ENCODE measurements at regions not wholly inside any gene's neighbourhood (a gene's known extent, or its start where the extent isn't known, plus 50 kb on each side); places are given as distances from the start of the nearest gene placed in this dataset.
"Not testable (repeated sequence)": the region's sequence is repeated elsewhere in the genome, so short reads cannot be mapped to it uniquely, and the experiment has no call there.

DNA sequence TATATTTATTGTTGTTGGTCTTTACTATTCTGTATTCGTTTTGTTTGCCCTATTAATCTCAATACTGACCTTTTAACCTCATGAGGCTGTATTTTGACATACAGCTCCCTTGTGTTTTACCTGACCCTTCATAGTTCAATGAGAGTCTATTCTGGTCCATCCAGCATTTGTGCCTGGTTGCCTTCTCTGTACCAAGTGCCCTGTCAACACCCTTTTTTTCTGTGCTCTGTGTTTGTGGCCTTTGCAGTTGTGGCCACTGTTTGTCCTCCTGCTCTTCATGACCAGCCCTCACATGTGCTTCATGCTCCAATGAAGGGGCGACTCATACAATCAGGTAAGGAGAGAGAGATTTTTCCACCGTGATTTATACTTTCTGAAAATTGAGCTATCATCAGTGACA lies 368.2 kb downstream of the IL20RB start:
- DNase-seq (ENCODE audit: extremely low read depth, low read depth): no peak
- TF ChIP-seq, protein P1, sequence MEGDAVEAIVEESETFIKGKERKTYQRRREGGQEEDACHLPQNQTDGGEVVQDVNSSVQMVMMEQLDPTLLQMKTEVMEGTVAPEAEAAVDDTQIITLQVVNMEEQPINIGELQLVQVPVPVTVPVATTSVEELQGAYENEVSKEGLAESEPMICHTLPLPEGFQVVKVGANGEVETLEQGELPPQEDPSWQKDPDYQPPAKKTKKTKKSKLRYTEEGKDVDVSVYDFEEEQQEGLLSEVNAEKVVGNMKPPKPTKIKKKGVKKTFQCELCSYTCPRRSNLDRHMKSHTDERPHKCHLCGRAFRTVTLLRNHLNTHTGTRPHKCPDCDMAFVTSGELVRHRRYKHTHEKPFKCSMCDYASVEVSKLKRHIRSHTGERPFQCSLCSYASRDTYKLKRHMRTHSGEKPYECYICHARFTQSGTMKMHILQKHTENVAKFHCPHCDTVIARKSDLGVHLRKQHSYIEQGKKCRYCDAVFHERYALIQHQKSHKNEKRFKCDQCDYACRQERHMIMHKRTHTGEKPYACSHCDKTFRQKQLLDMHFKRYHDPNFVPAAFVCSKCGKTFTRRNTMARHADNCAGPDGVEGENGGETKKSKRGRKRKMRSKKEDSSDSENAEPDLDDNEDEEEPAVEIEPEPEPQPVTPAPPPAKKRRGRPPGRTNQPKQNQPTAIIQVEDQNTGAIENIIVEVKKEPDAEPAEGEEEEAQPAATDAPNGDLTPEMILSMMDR (IDR thresholded peaks at IDR 0.05; ENCODE audit: low read depth, low read length): no peak

DNA sequence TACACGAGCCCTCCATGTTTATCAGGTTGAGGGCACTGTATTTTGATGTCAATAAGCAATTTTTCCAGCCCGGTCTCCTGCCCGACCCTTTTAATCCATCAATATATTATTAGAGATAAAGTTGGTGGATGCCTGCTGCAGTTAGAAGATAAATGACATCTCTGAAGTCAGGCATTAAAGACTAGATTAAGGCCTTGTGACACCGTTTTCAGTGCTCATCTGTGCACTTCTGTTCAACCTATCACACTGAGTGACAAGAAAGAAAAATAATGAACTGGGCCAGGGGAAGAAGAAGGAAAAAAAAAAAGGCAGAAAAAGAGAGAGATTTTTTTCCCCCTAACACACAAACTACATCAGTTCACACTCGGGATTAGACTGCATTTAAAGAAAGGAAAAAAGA lies 371.8 kb downstream of the IL20RB start:
- TF ChIP-seq, protein P1 (IDR thresholded peaks at IDR 0.05; ENCODE audit: low read depth, low read length): no peak
- DNase-seq (ENCODE audit: extremely low read depth, low read depth): no peak

DNA sequence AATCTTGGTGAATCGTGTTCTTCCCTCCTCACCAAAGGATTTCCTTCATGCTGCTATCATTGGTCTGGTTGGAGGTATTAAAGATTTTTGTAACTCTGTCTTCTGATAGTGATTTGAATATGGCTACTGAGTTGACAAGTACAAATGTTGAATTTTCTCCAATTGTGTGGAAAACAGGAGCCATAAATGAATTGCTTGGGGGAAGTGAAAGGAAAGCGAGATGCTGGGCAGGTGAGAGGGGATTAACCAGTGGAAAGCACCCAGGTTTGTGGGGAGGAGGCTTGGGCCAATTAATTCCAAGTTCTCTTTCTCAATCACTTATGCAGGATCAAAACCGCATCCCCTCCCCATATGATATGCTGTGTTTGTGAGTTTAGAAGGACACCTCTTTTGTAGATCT lies 372.5 kb downstream of the IL20RB start:
- TF ChIP-seq, protein P1 (IDR thresholded peaks at IDR 0.05; ENCODE audit: low read depth, low read length): no peak
- DNase-seq (ENCODE audit: extremely low read depth, low read depth): no peak

DNA sequence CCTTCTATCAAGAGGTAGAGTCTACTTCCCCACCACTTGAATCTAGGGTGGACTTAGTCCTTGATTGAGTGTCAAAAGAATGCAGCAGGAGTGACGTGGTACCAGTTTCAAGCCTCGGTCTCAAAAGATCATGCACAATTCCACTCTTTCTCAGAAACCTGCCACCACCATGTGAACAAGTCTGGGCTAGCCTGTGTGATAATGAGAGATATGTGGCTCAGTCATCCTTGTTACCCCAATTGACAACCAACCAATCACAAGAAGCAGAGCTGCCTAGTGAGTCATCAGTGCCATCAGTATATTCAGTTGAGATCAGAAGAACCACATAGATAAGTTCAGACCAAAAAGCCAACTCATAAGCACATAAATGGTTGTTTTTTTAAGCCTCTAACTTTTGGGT lies 374.5 kb downstream of the IL20RB start:
- TF ChIP-seq, protein P1 (IDR thresholded peaks at IDR 0.05; ENCODE audit: low read depth, low read length): no peak
- DNase-seq (ENCODE audit: extremely low read depth, low read depth): no peak

DNA sequence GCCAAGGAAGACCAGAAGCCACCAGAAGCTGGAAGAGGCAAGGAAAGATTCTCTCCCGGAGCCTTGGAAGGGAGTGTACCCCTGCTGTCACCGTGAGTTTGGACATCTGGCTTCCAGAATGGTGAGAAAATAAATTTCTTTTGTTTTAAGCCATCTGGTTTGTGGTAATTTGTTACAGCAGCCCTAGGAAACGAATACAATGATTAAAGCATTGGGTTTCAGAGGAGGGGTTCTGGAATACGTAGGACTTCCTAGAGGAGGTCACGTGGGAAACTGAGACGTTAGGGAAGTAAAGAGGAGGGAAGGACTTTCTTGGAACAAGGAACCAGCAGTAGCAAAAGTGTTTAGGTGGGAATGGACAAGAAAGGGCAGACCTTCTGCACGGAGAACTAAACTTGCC lies 377.7 kb downstream of the IL20RB start:
- DNase-seq (ENCODE audit: extremely low read depth, low read depth): no peak
- TF ChIP-seq, protein P1 (IDR thresholded peaks at IDR 0.05; ENCODE audit: low read depth, low read length): no peak

DNA sequence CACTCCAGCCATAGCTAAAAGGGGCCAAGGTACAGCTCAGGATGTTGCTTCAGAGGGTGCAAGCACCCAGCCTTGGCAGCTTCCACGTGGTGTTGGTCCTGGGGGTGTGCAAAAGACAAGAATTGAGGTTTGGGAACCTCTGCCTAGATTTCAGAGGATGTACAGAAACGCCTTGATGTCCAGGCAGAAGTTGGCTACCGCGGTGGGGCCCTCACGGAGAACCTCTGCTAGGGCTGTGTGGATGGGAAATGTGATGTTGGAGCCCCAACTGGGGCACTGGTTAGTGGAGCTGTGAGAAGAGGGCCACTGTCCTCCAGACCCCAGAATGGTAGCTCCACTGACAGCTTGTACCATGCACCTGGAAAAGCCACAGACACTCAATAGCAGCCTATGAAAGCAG lies 380.6 kb downstream of the IL20RB start:
- not testable (repeated sequence) for DNase-seq (ENCODE audit: extremely low read depth, low read depth)

DNA sequence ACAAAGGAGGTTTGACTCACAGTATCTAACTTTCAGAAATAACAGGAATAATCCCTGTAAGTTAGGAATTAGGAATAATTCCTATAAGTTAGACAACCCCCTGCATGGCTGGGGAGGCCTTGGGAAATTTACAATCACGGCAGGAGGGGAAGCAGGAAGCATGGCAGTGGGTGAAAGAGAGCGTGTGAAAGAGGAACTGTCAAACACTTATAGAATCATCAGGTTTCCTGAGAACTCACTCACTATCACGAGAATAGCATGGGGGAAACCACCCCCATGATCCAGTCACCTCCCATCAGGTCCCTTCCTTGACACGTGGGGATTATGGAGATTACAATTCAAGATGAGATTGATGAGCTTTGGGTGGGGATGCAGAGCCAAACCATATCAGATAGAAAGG lies 385.5 kb downstream of the IL20RB start:
- DNase-seq (ENCODE audit: extremely low read depth, low read depth): no peak
- TF ChIP-seq, protein P1 (IDR thresholded peaks at IDR 0.05; ENCODE audit: low read depth, low read length): no peak

DNA sequence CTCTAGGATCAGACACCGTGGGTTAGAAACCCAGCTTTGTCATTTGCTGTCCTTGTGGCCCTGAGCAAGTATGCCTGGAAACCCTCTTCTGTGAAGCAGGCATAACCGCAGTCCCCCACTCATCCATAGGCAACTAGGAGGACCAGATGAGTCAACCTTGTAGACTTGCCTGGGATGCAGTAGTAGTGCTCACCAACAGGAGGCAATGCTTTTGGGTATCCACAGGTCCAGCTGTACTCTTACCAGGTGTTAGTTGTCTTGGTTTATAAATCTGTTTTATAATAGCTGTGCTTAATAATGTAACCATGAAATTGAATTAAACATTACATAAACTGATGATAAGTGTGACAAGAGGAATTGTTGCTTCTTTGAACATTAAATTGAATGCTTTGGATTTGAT lies 389.3 kb downstream of the IL20RB start:
- no peak for DNase-seq (ENCODE audit: extremely low read depth, low read depth)
- TF ChIP-seq, protein P1 (IDR thresholded peaks at IDR 0.05; ENCODE audit: low read depth, low read length): no peak
